ENCODE measurements at regions not wholly inside any gene's neighbourhood (a gene's known extent, or its start where the extent isn't known, plus 50 kb on each side); places are given as distances from the start of the nearest gene placed in this dataset.

DNA sequence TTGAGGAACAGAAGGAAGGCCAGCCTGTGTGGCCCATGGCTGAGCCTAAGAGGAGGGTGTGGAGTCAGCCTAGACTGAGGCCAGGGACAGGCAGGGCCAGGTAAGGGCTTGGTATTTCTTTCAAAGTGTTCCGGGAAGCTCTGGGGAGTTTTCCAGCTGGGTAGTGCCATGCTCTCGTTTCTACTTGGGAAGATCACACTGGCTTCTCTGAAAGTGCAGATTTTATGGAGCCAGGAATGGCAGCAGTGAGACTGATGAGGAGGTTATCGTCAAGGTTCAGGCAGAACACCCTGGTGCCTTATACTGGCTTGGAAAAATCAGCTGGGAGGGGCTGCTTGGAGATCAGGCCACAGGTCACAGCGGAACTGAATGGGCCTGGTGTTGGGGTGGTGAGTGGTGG, 245.1 kb downstream of the SOX11 start:
- TF ChIP-seq CTCF (conservative IDR thresholded peaks at IDR 0.05 in 1 of 2, IDR thresholded peaks at IDR 0.05 in 1 of 2; ENCODE audit: extremely low read depth in 1 of 2, insufficient read depth in 1 of 2, low read depth in 1 of 2, low read length in 2 of 2) (no peak), EZH2 (IDR thresholded peaks at IDR 0.05; ENCODE audit: borderline replicate concordance, low read length) (no peak)
